HG02678 (cell line): ENCODE measurements at regions not wholly inside any gene's neighbourhood (a gene's known extent, or its start where the extent isn't known, plus 50 kb on each side); places are given as distances from the start of the nearest gene placed in this dataset.

ENCODE experiments used
- ATAC-seq: cut with Tn5 transposase; IDR thresholded peaks from one replicate; pipeline ENCODE4 v1.9.1; 2021; ENCODE audit warnings: mild to moderate bottlenecking, moderate library complexity; ENCODE audit not compliant: unreplicated experiment

DNA sequence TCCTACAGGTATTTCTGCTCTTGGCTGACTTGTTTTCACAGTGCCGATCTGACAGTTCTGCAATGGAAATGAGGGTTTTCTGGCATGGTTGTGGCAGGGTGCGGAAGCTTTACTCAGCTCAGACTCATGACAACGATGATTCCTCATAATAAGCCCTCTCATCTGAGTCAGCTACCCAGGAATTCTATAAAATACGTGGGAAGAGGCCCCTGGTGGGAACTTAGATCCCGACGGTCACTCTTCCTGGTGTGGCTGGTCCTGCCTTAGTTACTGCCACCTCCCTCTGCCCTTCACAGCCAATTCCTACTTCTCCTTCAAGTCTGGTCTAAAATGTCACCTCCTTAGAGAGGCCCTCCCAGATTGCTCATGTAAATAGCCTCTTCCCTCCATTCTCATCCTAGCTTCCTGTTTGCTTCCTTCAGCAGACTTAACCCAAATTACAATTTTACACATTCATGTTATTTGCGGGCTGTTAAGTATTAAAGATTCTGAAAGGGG lies 104.2 kb upstream of the MAP1LC3B2 start:
- no peak for ATAC-seq

DNA sequence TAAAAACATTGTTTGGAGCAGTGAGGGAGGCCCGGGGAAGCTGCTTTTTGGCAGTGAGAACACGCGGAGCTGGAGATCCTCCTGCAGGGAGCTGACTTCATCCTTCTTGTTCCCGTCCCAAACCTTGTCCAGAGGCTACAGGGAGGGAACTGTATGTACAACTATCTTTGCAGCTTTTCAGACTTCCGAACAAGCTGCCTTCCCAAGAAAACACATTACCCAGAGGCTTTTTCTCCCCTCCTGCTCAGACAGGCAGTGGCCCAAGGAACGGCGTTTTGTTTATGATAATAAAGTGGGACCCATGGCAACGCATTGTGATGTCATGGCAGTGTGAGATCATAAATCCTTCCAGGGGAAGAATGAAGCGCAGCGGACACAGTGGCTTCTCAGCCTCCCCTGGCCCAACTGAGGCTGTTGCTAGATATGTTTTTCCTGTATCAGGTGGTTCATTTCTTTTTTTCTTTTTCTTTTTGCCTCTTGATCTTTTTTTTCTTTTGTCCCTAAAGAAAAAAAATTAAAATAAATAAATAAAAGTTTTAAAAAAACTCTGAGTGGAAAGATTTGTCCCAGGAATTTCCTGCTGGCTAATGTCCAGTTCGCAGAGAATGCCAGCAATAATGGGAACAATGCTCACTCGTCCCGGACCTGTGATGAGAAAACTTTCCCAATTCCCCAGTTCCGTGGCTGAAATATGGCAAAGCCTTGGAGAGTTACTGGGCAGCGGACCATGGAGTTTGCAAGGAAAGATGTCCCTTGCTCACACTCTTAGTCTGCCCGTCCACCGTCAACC lies 103.4 kb upstream of the MAP1LC3B2 start:
- no peak for ATAC-seq

DNA sequence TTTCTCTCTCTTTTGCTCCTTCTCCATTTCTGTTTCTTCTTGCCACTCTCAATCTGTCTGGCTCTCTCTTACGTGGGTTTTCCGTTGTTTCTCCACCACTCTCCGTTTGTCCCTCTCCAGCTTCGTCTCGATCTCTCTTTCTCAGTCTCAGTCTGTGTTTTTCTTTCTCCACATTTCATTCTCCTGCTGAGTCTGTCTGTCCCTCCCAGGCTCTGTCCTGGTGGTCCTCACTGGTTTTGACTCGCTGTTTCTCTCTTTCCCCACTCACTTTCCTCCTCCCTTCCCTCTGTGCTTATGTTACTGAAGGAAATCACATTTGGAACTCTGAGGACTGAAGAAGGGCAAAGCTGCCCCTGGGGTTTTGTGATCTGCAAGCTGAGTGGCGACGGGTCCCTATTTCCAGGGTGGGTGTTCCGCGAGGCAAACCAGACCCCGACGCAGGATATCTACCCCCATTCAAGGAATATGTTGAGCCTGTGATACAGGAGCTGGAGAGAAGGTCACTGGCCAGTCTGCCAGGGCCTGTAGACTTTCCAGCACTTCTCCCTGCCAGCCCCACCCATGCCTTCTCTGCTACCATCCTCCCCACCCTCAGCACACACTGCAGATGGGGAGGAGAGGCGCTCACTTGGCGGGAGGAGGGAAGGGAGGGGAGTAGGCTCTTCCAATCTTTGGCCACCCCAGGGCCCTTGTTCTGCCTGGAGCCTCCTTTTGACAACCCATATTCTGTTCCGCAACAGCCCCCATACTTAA lies 102.7 kb upstream of the MAP1LC3B2 start:
- ATAC-seq = no peak

DNA sequence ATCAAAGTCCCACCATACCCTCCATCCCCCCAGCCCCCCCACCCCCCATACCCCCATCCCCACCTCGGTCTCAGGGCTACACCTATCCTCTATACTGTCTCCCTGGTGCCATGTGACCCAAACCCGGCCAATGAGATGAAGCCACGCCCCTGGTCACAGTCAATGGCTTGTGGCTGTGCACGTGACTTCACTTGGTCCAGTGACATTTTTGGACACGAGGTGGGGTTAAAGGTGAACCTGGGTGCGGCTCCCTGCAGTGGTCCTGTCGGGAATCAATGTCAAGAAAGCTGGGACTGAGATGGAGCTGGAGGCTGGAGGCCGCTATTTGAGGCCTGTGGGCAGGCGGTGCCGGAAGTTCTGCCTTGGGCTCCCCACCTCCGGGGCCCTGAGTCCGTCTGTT lies 100.7 kb upstream of the MAP1LC3B2 start:
- ATAC-seq = no peak

DNA sequence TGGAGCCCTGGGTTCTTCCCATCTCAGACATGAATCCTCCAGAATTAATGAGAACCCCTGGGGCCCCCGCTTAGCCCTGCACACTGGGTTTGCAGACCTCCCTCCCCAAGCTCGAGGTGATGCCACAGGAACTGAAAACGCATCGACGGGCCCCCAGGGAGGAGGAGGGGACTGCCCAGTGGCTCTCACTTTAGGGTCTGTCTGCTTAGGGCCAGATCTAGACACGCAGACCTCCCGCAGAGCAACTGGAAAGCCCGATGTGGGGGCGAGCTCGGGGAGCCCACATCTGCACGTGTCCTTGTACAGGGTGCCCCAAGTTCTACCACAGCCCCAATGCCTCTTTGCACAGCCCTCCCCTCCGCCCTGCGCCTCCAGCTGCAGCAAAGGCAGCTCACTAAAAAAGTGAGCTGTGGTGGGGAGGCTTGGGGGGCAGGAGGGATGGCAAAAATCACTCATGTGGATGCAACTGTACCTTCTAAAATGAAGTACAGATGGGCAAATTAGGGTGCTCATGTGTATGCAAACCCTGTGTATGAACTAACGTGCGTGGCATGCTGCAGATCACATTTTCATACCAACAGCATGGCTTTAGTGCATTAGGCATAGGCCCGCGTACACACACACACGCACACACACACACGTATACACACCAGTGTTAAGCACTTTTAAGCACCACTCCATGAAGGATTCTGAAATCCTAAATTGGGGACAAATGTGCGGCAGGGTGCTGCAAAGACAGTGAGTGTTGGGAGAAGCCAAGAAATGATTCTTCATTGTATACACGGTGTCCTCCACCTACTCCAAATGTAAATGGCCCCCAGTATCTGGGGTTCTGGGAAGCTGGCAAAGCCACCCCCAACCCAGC lies 99.9 kb upstream of the MAP1LC3B2 start:
- ATAC-seq = no peak

DNA sequence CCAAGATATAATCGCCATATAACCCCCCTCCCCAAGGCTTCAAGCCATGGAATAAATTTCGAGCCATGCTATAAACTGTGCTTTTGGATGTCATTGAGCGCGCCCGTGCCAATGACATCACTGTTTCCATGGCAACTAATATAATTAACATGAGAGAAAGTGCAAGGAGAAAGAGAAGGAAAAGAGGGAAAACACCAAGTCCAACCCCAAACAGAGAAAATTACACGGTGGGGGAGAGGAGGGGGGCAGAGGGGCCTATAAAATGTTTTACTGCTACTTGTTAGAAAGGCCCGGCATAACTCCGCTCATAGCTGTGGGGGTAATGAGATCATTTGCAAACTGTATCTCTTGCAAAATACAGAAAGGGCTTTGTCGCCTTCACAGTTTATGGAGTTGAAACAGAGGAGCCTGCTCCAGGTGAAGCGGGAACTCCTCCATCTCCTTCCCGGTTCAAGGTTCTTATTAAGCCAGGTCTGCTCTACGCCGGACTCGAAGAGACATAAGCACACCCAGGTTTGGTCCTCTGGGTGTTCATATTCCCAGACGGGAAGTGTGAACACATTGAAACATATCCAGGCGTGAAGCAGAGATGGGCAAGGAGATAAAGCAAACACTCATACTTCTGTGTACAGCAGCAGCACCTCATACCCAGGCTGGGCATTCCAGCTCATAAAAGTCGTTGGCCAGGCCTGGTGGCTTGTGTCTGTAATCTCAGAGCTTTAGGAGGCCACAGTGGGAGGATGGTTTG lies 99.1 kb upstream of the MAP1LC3B2 start:
- ATAC-seq = no peak

DNA sequence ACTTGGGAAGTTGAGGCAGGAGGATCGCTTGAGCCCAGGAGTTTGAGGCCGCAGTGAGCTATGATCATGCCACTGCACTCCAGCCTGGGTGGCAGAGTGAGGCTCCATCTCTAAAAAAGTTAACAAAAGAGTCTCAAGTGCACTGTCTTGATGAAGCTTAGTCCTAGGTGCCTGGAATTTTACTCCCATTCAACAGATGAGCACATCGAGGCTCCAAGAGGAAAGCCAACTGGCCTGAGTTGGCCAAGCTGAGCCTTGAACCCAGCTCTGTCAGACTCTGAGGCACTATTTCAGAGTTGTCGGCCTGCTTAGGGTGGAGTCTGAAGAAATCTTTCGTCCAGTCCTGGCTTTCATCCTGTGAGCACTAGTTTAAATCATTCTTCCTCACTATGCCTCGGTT lies 98.1 kb upstream of the MAP1LC3B2 start:
- no peak for ATAC-seq

DNA sequence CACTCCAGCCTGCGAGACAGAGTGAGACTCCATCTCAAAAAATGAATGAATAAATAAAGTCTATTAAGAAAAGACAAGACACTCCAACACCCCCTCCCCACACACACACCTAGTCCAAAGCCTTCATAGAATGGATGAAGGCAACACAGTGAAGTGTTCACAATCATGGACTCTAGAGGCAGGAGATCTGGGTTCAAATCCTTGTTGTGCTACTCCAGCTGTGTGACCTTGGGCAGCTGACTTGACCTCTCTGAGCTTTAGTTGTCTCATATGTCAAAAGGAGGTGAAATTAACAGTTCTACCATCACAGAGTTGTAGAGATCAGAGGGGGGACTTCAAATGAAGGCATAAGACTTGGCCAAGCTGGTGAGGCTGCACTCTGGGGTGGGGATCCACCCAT lies 95.8 kb upstream of the MAP1LC3B2 start:
- no peak for ATAC-seq

DNA sequence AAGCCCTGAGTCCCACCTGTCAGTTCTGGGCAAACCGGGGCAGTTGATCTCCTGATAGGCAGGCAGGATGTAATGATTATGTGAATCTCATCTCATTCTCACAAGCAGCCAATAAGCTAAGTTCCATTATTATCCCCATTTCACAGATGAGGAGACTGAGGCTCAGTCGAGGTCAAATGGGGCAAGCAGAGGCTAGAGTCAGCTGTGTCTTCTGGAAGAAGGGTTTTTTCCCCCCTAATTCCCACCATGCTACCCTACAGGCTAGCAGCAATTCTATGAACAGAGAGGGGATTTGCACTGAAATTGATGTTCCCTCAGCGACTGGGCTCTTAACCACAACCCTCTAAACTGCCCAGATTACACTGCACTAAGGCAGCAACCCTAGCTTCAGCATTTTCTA lies 93.8 kb upstream of the MAP1LC3B2 start:
- no peak for ATAC-seq

DNA sequence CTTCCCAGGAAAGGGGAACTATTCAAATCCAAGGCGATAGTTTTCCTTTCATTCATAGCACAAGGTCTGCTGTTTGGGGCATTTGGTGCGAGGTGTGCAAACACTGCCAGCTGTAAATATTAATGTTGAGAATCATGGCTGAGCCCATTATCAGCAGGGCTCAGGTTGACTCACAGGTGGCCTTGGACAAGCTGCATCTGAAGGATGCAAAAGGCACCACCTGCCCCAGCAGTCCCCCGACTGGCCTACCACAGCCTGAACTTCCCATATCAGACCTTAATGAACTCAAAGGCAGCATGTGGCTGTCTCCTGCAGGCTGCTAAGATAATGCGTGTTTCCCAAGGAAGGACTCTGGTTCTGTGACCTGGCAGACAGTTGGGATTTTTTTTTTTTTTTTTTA lies 93.3 kb upstream of the MAP1LC3B2 start:
- no peak for ATAC-seq

DNA sequence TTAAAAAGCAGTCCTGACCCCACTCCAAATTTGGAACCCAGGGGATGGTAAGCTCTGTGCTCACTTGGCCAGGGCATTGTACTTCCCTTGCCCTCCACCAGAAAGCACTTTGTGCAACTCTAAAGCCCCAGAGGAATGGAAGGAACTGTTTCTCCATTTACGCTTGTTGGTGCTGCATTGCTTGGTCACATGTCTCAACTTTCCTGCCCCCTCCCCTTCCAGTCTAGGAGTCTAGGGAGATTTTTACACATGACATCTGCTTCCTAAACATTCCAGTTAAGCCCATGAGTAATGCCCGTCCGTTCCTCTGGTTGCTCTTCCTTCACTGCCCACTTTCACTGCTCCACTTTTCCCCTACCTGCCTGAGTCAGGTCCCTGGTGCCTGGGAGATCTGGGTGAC lies 92.6 kb upstream of the MAP1LC3B2 start:
- ATAC-seq = no peak

DNA sequence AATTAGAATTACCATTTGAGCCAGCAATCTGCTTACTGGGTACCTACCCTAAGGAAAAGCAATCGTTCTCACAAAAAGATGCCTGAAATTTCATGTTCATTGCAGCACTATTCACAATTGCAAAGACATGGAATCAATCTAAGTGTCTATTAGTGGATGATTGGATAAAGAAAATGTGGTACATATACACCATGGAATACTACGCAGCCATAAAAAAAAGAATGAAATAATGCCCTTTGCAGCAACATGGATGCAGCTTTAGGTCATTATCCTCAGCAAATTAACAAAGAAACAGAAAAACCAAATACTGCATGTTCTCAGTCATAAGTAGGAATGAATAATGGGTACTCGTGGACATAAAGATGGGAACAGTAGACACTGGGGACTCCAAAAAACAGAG lies 89.8 kb upstream of the MAP1LC3B2 start:
- ATAC-seq = no peak

DNA sequence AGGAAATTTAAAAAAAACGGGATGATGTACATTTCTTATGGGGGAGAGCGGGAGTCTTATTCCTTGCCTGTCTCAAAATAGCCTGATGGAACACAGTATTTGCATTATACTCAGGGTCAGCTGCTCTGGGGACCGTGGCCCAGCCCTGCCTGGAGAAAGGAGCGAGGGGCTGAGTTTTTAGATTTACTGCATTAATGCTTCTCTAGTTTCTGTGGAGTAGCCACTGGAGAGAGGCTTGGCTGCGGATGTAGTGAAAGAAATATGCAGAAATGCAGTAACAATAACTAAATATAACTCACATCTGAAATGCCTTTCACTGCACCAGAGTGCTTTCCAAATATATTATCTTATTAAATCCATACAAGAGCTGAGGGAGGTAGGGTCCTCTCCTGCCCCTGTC lies 87.6 kb upstream of the MAP1LC3B2 start:
- no peak for ATAC-seq

DNA sequence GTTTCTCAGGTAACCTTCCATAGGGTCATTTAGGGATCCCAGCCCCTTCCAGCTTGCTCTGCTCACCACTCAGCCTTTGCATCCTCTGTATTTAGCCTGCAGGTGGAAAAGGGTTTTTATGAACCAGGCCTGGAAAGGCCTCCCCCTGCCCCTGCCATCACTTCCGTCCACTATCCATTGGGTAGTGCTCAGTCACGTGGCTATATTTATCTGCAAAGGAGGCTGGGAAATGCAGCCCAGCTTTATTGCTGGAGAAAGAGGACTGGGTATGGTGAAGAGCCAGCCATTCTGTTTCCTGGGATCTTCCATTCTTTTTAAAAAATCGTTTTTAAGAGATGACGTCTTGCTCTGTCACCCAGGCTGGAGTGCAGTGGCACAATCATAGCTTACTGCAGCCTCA lies 87.0 kb upstream of the MAP1LC3B2 start:
- no peak for ATAC-seq

DNA sequence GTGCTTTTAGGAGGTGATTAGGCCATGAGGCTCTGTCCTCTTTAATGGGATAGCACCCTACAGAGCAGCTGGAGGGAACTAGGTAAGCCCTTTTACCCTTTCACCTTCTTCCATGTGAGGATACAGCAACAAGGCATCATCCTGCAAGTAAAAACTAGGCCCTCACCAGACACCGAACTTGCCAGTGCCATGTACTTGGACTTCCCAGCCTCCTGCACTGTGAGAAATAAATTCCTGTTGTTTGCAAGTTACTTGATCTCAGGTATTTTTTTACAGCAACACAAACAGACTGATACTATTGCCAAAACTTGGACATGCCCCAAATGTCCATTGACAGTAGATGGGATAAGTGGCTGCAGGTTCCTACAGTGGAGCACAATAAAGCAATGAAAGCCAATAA lies 85.8 kb upstream of the MAP1LC3B2 start:
- ATAC-seq = no peak

DNA sequence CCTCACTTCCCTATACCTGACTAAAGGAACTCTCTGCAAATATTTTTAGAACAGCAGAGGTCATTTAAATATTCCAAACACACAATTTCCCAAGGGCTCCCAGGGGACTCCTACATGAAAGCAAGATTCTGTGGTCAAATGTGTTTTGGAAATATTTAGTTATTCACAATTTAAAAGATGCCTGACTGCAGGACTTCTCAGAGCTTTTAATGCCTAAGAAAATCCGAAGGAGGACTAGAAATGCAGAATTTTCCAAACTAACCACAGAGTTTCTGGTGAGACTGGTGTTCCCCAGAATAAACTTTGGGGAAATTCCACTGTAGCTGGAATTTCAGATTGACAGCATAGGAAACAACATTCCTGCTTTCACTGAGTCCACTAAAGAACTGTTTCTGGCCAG lies 84.8 kb upstream of the MAP1LC3B2 start:
- no peak for ATAC-seq

DNA sequence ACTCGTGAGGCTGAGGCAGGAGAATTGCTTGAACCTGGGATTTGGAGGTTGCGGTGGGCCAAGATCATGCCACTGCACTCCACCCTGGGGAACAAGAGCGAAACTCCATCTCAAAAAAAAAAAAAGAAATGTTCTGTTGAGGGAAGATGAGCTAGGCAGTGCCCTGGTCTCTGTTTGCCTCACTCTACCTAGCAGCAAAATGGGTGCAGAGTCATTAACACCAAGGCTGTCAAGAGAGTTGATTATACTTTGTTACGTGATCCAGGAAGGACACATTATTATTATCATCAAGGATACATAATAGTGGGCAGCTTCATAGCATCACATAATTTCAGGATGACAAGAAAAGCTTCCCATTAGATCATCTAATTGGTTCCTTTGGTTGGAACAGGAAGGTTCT lies 84.3 kb upstream of the MAP1LC3B2 start:
- no peak for ATAC-seq

DNA sequence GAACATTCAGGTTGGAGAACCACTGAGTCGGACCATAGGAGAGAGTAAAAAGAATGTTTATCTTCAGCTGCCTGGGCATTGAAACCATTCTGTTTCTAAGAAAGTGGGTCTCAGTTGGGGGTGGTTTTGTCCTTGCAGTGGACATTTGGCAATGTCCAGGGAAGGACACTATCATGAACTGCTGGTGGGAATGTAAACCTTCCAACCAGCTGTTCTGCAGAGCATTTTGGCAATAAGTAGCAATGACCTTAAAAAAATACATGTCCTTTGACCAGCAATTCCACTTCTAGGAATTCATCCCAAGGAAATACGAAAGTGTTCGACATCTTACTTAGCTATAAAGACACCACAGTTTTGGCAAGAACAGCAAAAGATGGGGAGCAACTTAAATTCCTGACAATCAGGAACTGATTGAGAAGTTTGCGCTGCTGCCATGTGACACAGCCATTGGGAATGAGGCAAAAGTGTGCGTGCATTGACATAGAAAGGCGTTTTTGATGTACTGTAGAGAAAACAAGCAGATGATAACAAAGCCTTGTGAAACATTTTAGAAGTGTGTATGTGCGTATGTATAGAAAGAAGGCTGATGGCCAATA lies 82.9 kb upstream of the MAP1LC3B2 start:
- no peak for ATAC-seq

DNA sequence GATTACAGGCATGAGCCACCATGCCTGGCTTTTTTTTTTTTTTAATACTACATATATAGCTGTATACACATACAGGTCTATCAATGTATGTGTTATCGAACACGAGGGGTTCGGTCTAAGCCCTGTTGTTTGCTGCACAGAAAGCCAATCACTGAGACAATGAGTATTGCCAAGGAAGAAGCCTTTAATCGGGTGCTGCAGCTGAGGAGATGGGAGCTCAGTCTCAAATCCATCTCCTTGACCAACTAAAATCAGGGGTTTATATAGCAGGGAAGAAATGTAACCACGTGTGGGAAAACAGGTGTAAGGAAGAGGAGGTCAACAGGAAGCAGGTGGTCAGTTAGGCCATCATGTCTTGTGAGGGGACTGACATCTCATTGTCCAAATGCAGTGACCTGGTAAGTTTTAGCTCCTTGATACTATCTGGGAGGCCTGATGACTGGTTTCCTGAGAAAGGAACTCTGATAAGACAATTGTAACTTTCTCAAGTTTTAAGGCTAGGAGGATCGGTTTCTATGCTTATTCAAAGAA lies 80.9 kb upstream of the MAP1LC3B2 start:
- no peak for ATAC-seq

DNA sequence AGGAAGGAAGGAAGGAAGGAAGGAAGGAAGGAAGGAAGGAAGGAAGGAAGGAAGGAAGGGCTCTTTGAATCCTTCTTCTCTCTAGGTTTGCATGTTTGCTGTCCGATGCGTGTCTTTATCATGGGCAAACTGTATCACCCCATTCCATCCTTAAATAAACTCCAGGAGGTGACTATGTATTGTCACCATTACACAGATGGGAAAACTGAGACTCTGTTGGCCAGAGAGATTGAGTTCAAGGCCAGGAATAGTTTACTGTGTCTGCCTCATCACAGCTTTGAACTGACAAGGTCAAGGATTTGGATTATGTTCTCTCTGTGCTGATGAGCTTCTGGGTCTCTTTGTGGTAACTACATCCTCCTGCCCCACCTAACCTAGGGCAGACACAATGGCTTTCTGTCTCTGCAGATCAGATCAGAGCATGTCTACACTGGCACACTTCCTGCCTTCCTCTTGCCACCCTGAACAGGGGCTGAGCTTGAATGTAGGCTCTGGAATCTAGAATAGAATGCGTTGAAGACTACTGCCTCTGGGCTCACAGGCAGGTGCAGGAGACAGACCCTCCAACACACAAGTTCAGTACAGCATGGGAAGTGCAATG lies 78.9 kb upstream of the MAP1LC3B2 start:
- no peak for ATAC-seq
